ENCODE measurements at regions not wholly inside any gene's neighbourhood (a gene's known extent, or its start where the extent isn't known, plus 50 kb on each side); places are given as distances from the start of the nearest gene placed in this dataset.

DNA sequence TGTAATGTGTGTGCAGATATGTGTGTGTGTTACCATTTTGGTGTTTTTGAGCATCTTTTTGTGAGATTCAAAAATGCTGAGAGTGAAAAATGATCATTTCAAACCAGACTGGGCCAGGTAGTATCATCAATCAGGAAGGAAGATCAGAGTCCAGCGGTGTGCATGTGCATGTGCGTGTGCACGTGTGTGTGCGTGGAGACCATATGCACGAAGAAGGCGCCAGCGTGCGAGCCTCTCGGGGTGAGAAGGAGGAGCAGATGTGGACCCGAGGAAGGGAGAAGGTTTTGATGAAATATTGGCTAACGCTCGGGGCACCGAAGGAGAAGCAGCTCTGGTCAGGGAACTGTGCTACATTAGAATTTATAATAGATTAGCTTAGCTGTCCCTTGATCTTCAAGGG is 516.4 kb downstream of the CCDC171 start:
- Histone ChIP-seq H4K20me1 (ENCODE audit: insufficient read depth, low read length) (no peaks in the 10 kb centered on the region), H3F3A (ENCODE audit: insufficient read depth, low read length) (no peaks in the 10 kb centered on the region), H3K4me3 (ENCODE audit: low read depth, low read length, poor library complexity, severe bottlenecking) (no peak overlapping the region), H3K9me2 (ENCODE audit: low read depth, low read length) (no peaks in the 10 kb centered on the region), H3K9ac (ENCODE audit: low read length) (no peak overlapping the region), H3K4me2 (ENCODE audit: low read length) (no peak overlapping the region), H2AFZ (ENCODE audit: low read length) (no peak overlapping the region), H3K27me3 (ENCODE audit: insufficient read depth, low read length) (no peaks in the 10 kb centered on the region), H3K4me1 (ENCODE audit: insufficient read depth, low read length, severe bottlenecking) (no peaks in the 10 kb centered on the region), H3K36me3 (ENCODE audit: insufficient read depth, low read length) (no peaks in the 10 kb centered on the region), H3K27ac (ENCODE audit: low read depth, low read length, poor library complexity, severe bottlenecking) (no peak overlapping the region), H3K9me3 (ENCODE audit: low read length) (no peaks in the 10 kb centered on the region), H3K79me2 (ENCODE audit: insufficient read depth, low read length) (no peaks in the 10 kb centered on the region)
- TF ChIP-seq EZH2 (IDR thresholded peaks at IDR 0.05; ENCODE audit: borderline replicate concordance, low read length): no peak
- TF ChIP-seq, protein P1, sequence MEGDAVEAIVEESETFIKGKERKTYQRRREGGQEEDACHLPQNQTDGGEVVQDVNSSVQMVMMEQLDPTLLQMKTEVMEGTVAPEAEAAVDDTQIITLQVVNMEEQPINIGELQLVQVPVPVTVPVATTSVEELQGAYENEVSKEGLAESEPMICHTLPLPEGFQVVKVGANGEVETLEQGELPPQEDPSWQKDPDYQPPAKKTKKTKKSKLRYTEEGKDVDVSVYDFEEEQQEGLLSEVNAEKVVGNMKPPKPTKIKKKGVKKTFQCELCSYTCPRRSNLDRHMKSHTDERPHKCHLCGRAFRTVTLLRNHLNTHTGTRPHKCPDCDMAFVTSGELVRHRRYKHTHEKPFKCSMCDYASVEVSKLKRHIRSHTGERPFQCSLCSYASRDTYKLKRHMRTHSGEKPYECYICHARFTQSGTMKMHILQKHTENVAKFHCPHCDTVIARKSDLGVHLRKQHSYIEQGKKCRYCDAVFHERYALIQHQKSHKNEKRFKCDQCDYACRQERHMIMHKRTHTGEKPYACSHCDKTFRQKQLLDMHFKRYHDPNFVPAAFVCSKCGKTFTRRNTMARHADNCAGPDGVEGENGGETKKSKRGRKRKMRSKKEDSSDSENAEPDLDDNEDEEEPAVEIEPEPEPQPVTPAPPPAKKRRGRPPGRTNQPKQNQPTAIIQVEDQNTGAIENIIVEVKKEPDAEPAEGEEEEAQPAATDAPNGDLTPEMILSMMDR (IDR thresholded peaks at IDR 0.05; ENCODE audit: low read length): no peak

GRCh38 chr9:16069671-16070454 is 517.0 kb downstream of the CCDC171 start:
- Histone ChIP-seq H2AFZ (ENCODE audit: low read length) (no peak overlapping the region), H3F3A (ENCODE audit: insufficient read depth, low read length) (no peaks in the 10 kb centered on the region), H3K27me3 (ENCODE audit: insufficient read depth, low read length) (no peaks in the 10 kb centered on the region), H3K79me2 (ENCODE audit: insufficient read depth, low read length) (no peaks in the 10 kb centered on the region), H3K9ac (ENCODE audit: low read length) (no peak overlapping the region), H3K9me3 (ENCODE audit: low read length) (no peaks in the 10 kb centered on the region), H3K27ac (ENCODE audit: low read depth, low read length, poor library complexity, severe bottlenecking) (no peak overlapping the region), H3K36me3 (ENCODE audit: insufficient read depth, low read length) (no peaks in the 10 kb centered on the region), H4K20me1 (ENCODE audit: insufficient read depth, low read length) (no peaks in the 10 kb centered on the region), H3K4me3 (ENCODE audit: low read depth, low read length, poor library complexity, severe bottlenecking) (no peak overlapping the region), H3K9me2 (ENCODE audit: low read depth, low read length) (no peaks in the 10 kb centered on the region), H3K4me1 (ENCODE audit: insufficient read depth, low read length, severe bottlenecking) (no peaks in the 10 kb centered on the region), H3K4me2 (ENCODE audit: low read length) (no peak overlapping the region)
- no peak for TF ChIP-seq EZH2 (IDR thresholded peaks at IDR 0.05; ENCODE audit: borderline replicate concordance, low read length)
- TF ChIP-seq, protein P1 (IDR thresholded peaks at IDR 0.05; ENCODE audit: low read length): no peak

- Histone ChIP-seq H2AFZ (ENCODE audit: low read length) (no peak overlapping the region), H3F3A (ENCODE audit: insufficient read depth, low read length) (no peaks in the 10 kb centered on the region), H4K20me1 (ENCODE audit: insufficient read depth, low read length) (no peaks in the 10 kb centered on the region), H3K9me2 (ENCODE audit: low read depth, low read length) (no peaks in the 10 kb centered on the region), H3K27ac (ENCODE audit: low read depth, low read length, poor library complexity, severe bottlenecking) (no peak overlapping the region), H3K27me3 (ENCODE audit: insufficient read depth, low read length) (no peaks in the 10 kb centered on the region), H3K4me1 (ENCODE audit: insufficient read depth, low read length, severe bottlenecking) (no peaks in the 10 kb centered on the region), H3K9me3 (ENCODE audit: low read length) (no peaks in the 10 kb centered on the region), H3K4me3 (ENCODE audit: low read depth, low read length, poor library complexity, severe bottlenecking) (no peak overlapping the region), H3K36me3 (ENCODE audit: insufficient read depth, low read length) (no peaks in the 10 kb centered on the region), H3K79me2 (ENCODE audit: insufficient read depth, low read length) (no peaks in the 10 kb centered on the region), H3K4me2 (ENCODE audit: low read length) (no peak overlapping the region), H3K9ac (ENCODE audit: low read length) (no peak overlapping the region)
- TF ChIP-seq EZH2 (IDR thresholded peaks at IDR 0.05; ENCODE audit: borderline replicate concordance, low read length): no peak
- TF ChIP-seq, protein P1 (IDR thresholded peaks at IDR 0.05; ENCODE audit: low read length): no peak
These were observed 517.8 kb downstream of the CCDC171 start for GRCh38 chr9:16070455-16071145.

Measured in OCI-LY1 (cell line).